Activated CD4-positive, alpha-beta T cell treated with anti-CD3 and anti-CD28 coated beads, Interleukin-2, amount 50 U/mL, for 48 hours (primary cell): ENCODE measurements at regions not wholly inside any gene's neighbourhood (a gene's known extent, or its start where the extent isn't known, plus 50 kb on each side); places are given as distances from the start of the nearest gene placed in this dataset.
A peak's percentile ranks its signal among the peaks of the same experiment; 100 is the strongest.

ENCODE experiments used
- DNase-seq, 2 experiments: peaks; one replicate each; pipeline ENCODE4 v3.0.0-alpha.2; 2020

GRCh38 chr14:89743828-89744227 is 210.7 kb downstream of the EFCAB11 start:
- no peak for DNase-seq

GRCh38 chr14:89740241-89740640 is 214.3 kb downstream of the EFCAB11 start:
- no peak for DNase-seq

- DNase-seq: no peak
Observed at GRCh38 chr14:89736881-89737280, 217.6 kb downstream of the EFCAB11 start.

- no peak for DNase-seq
Observed at GRCh38 chr14:89731396-89731933, 223.1 kb downstream of the EFCAB11 start.

GRCh38 chr14:89730687-89731086 is 223.8 kb downstream of the EFCAB11 start:
- no peak for DNase-seq

GRCh38 chr14:89728964-89729363 is 225.6 kb downstream of the EFCAB11 start:
- no peak for DNase-seq

GRCh38 chr14:89726226-89726625 is 228.3 kb downstream of the EFCAB11 start:
- peak in 1 of 2 experiments; percentile 26 for DNase-seq

GRCh38 chr14:89724628-89724960 is 229.9 kb downstream of the EFCAB11 start:
- DNase-seq: peak in 1 of 2 experiments; percentile 18

- DNase-seq: no peak
Observed at GRCh38 chr14:89723930-89724627, 230.5 kb downstream of the EFCAB11 start.

GRCh38 chr14:89721956-89722355 is 232.6 kb downstream of the EFCAB11 start:
- no peak for DNase-seq

- peak; percentile 49 to 60 for DNase-seq
Observed at GRCh38 chr14:89720741-89721729, 233.5 kb downstream of the EFCAB11 start.

GRCh38 chr14:89720076-89720687 is 234.3 kb downstream of the EFCAB11 start:
- no peak for DNase-seq

- DNase-seq: no peak
Observed at GRCh38 chr14:89719366-89720075, 235.0 kb downstream of the EFCAB11 start.

GRCh38 chr14:89708982-89709625 is 245.4 kb downstream of the EFCAB11 start:
- no peak for DNase-seq

- DNase-seq: no peak
Observed at GRCh38 chr14:89707086-89707485, 247.4 kb downstream of the EFCAB11 start.

GRCh38 chr14:89702876-89703200 is 251.7 kb downstream of the EFCAB11 start:
- no peak for DNase-seq

- no peak for DNase-seq
Observed at GRCh38 chr14:89702073-89702875, 252.3 kb downstream of the EFCAB11 start.

GRCh38 chr14:89701211-89702043 is 253.1 kb downstream of the EFCAB11 start:
- peak; percentile 85 to 87 for DNase-seq

- DNase-seq: no peak
Observed at GRCh38 chr14:89700801-89701200, 253.7 kb downstream of the EFCAB11 start.

GRCh38 chr14:89699071-89699470 is 255.5 kb downstream of the EFCAB11 start:
- DNase-seq: no peak
